GM19452 (cell line): ENCODE measurements at regions not wholly inside any gene's neighbourhood (a gene's known extent, or its start where the extent isn't known, plus 50 kb on each side); places are given as distances from the start of the nearest gene placed in this dataset.

ENCODE experiments used
- ATAC-seq: cut with Tn5 transposase; IDR thresholded peaks from one replicate; pipeline ENCODE4 v1.9.1; 2021; ENCODE audit not compliant: unreplicated experiment

- ATAC-seq, result no peak
These were observed 125.8 kb downstream of the NTMT2 start for GRCh38 chr1:170271430-170272161.

GRCh38 chr1:170273291-170274130 lies 127.8 kb downstream of the NTMT2 start:
- ATAC-seq, result no peak

DNA sequence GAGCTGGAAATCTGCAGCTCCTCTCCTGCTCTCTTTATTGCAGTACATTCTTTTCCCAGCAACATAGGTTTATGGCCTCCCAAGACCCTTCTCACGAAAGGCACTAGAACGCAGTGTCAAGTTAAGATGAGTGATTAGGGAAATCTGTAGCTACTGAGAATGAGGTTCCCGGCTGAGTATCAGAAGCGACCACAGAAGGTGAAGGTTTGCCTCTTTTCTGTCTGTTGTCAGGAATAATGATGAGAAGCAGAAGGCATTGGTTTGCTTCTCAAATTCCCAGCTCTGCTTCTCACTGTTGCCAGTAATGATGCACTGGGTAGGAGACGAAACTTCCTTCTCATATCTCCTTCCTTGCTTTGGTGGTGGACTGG lies 128.4 kb downstream of the NTMT2 start:
- no peak for ATAC-seq

DNA sequence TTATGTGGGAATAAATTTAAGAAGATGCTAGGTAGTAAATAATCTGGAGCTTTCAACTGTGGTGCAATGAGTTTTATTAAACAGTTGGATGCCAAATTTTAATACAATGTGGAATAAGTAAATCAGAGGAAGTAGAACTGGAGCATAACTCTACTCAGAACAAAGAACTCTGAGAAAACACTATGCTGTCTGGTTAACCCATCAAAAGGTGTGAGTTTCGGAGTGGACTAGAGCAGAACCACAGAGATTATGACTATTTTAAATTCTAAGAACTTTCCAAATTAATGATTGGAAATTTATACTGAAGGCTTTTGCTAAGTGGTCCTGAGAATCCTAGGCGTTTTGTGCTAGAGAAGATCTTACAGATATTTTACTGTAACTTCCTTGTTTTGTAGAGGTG lies 132.2 kb downstream of the NTMT2 start:
- ATAC-seq, result no peak

GRCh38 chr1:170284016-170284415 lies 138.3 kb downstream of the NTMT2 start:
- no peak for ATAC-seq

DNA sequence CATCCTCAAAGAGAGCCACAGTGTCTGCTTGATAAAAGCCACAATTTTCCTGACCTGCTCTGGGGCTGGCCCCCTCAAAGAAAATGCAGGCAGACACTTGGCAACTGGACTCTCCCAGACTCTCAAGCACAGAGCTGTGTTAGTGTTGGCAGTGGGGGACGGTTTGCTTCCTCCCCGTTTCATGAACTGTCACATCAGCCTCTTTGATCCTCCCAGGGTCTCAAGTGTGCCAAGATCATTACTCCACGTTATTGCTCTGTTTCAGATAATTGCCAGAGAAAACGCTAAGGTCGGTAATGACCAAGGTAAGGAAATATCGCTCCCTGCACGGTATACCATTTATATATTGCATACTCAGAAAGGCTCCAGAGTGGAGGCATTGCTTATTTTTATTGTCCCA lies 138.8 kb downstream of the NTMT2 start:
- ATAC-seq, result no peak

GRCh38 chr1:170284951-170285350 lies 139.2 kb downstream of the NTMT2 start:
- no peak for ATAC-seq

DNA sequence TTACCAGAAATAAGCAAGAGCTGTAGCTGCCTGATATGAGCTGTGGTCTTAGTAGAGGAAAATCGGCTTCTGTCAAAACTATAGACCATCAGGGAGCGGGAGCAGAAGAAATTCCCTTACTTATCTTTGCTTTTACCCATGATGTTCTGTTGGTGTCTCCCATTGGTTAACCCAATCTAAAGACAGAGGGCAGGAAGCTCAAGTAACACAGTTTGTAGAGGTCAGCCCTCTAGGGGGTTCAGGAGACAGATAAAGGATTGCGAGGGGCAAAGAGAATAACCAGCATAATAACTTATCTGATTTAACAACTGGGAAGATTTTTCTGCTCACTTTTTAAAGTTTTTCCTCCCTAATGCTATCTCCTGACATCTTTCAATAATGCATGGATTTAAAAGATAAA lies 142.4 kb downstream of the NTMT2 start:
- no peak for ATAC-seq

GRCh38 chr1:170290276-170290675 lies 144.5 kb downstream of the NTMT2 start:
- no peak for ATAC-seq

- ATAC-seq, result no peak
These were observed 145.2 kb downstream of the NTMT2 start for GRCh38 chr1:170290991-170291390.

DNA sequence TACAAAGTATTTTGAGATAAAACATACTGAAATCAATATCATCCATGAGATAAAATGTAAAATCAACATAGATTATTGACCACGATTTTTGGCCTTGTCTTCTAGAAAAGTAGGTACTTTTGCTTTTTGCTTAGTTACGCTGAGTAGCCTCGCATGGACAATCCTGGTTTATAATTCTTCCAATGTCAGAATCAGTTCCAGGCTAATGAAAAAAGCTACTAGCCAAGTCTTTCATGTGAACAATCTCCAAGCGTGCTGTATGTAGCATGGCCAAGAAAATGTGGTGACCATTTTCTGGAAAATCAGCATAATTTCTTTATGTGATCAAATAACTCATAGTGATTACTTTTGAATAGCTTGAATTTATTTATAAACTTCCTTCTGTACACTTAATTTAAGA lies 145.8 kb downstream of the NTMT2 start:
- no peak for ATAC-seq

DNA sequence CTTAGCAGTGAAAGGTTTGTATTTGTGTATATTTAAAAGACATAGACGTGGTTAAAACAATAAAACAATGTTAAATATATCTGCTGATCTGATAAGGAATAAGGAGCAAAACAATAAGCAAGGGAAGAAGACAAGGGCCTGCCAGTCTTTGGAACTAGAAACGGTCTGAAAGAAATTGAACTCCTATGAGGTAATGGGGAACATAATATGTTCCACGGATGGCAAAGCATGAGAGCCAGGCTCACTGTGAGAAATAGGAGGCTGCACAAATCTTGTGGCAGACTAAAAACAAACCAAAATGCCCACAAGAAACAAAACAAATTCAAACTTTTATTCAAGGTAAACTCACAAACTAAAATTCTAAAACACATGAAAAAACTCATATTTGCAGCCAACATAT lies 150.5 kb downstream of the NTMT2 start:
- ATAC-seq, result no peak

DNA sequence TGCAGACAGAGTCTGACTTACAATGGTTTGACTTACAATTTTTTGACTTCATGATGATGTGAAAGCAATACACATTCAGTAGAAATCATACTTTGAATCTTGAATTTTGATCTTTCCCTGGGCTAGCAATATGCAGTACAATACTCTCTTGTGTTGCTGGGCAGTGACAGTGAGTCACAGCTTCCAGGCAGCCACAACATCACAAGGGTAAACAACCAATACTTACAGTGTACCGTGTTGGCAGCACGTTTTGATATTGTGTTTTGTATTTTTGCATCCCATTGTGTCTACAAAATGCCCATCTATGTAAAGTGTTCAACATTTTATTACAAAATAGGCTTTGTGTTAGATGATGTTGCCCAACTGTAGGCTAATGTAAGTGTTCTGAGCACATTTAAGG lies 150.9 kb downstream of the NTMT2 start:
- ATAC-seq, result no peak

DNA sequence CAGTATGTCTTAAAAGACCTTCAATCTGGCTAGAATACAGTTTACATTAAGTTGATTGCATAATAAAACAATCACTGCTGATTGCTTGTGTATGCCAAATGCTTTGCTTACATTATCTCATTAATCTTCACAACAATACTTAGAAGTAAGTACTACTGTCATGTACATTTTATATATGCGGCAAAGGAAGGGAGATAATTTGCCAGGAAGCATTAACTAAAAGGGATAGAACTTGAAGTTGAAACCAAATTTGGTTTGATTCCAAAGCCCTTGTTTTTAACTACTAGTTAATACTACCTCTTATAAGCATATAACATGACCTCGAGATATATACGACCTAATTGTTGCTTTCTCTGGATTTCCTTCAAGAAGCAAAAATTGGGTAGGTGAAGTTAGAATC lies 155.8 kb downstream of the NTMT2 start:
- ATAC-seq, result no peak

DNA sequence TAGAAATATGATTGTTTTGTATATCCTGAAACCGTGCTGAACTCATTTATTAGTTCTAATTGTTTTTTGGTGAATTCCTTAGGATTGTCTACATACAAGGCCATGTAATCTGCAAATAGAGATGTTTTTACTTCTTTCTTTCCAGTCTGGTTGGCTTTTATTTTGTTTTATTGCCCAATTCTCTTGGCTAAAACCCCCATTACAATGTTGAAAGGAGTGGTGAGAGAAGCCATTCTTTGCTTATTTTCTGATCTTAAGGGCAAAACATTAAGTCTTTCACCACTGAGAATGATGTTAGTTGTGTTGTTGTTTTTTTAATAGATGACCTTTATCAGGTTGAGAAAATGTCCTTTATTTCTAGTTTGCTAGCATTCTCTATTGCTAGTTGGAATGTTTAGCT lies 157.3 kb downstream of the NTMT2 start:
- ATAC-seq, result no peak

DNA sequence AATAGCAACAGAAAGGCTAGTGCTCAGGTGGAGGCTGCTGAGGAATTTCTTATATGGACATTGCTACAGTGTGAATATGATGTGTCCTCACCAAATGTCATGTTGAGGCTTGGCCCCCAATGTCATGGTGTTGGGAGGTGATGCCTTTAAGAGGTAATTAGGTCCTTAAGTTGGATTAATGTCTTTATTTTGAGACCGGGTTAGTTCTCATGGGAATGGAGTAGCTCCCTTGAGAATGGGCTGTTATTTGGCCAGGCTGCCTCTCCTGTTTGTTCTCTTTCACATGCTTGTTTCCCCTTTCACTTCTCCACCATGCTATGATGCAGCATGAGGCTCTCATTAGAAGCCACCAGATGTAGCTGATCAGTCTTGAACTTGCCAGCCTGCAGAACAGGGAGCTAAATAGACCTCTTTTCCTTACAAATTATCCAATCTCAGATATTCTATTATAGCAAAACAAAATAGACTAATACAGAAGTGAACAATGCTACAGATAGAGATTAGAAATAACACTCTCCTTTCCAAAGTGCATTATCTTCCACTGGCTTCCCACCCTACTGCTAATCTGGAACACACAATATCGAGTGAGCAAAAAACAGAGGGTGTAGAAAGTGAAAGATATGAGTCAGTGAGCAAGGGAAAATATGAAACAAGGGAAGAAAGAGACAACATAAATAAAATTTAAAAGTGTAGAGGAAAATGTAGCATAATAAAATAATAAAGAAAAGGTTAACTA lies 160.2 kb downstream of the NTMT2 start:
- no peak for ATAC-seq

- ATAC-seq, result no peak
These were observed 160.8 kb downstream of the NTMT2 start for GRCh38 chr1:170306513-170306910.

GRCh38 chr1:170306948-170307347 lies 161.2 kb downstream of the NTMT2 start:
- ATAC-seq, result no peak

DNA sequence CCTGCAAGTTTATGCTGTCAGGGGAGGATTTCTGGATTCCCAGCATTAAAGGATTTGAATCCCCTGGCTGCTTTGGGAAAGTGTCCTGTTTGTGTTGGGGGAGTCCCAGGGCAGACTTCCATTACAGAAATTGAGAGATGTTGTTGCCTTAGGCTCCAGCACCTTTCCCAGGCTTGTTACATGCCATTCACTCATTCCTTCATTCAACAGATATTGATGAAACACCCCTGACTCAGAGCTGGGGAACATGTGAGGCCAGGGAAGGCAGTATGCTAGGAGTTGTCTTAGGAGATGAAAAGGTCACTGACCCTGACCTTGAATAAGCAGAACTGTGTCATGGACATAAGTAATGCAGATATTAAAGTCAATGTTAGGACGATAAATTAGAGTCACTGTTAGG lies 161.7 kb downstream of the NTMT2 start:
- no peak for ATAC-seq

- no peak for ATAC-seq
These were observed 163.7 kb downstream of the NTMT2 start for GRCh38 chr1:170309389-170310013.

- no peak for ATAC-seq
These were observed 164.3 kb downstream of the NTMT2 start for GRCh38 chr1:170310014-170310405.
